H1 (cell line): ENCODE measurements at regions not wholly inside any gene's neighbourhood (a gene's known extent, or its start where the extent isn't known, plus 50 kb on each side); places are given as distances from the start of the nearest gene placed in this dataset.

ENCODE experiments used
- CTCF ChIA-PET: fragments of 300-600 bp; sonication (Branson Sonifier 250); formaldehyde crosslinking; loops from one replicate; lab custom pipeline; 2021; ENCODE audit not compliant: partially characterized antibody; lab: Charles Lee
- POLR2A ChIA-PET: fragments of 300-600 bp; sonication (Branson Sonifier 250); formaldehyde crosslinking; loops from one replicate; lab custom pipeline; 2021; ENCODE audit warnings: inconsistent platforms; ENCODE audit not compliant: partially characterized antibody; lab: Charles Lee
- DNase-seq, 2 experiments: peaks; one replicate each; pipeline versions ENCODE4 v3.0.0 to v3.0.0-alpha.2; 2010 to 2022; ENCODE audit warnings: low spot score in 2 of 2, low read depth in 1 of 2, mixed read lengths in 1 of 2
- FAIRE-seq: peaks from 2 replicates; lab custom pipeline; 2011; peaks lifted over from hg19 to GRCh38; lab: Jason Lieb, UNC
- H2AFZ ChIP-seq: 2 replicates; pipeline ENCODE4 v1.8.1; 2012; ENCODE audit warnings: low read length, inconsistent platforms
- H2AK5ac ChIP-seq: 2 replicates; pipeline ENCODE4 v1.6.1; 2013; ENCODE audit warnings: low read depth, low read length
- H2BK120ac ChIP-seq: replicated peaks from 2 replicates; pipeline ENCODE3; 2013; ENCODE audit warnings: low read depth, low read length, inconsistent platforms
- H2BK12ac ChIP-seq: 2 replicates; pipeline ENCODE4 v1.6.1; 2013; ENCODE audit warnings: low read depth, low read length
- H2BK15ac ChIP-seq: 2 replicates; pipeline ENCODE4 v1.6.1; 2013; ENCODE audit warnings: low read length
- H2BK20ac ChIP-seq: 2 replicates; pipeline ENCODE4 v1.6.1; 2013; ENCODE audit warnings: low read length
- H2BK5ac ChIP-seq: 2 replicates; pipeline ENCODE4 v1.6.1; 2013; ENCODE audit warnings: low read depth, low read length
- H3K14ac ChIP-seq: 2 replicates; pipeline ENCODE4 v1.6.1; 2013; ENCODE audit warnings: inconsistent platforms; ENCODE audit not compliant: insufficient read length
- H3K18ac ChIP-seq: 2 replicates; pipeline ENCODE4 v1.6.1; 2013; ENCODE audit warnings: low read length; ENCODE audit errors: extremely low read depth
- H3K23ac ChIP-seq: 2 replicates; pipeline ENCODE4 v1.6.1; 2013; ENCODE audit warnings: inconsistent platforms; ENCODE audit not compliant: insufficient read length
- H3K23me2 ChIP-seq: 2 replicates; pipeline ENCODE4 v1.6.1; 2013; ENCODE audit warnings: low read depth, low read length
- H3K27ac ChIP-seq: 2 replicates; pipeline ENCODE4 v1.6.1; 2011; ENCODE audit warnings: low read depth, low read length, inconsistent platforms
- H3K27me3 ChIP-seq, 4 experiments: replicated peaks in 1 of 4; 1 replicate in 1 of 4; 2 replicates in 3 of 4; pipeline versions ENCODE4 v1.6.1 to v1.8.1; 2011 to 2013; ENCODE audit warnings: low read length in 3 of 4, mild to moderate bottlenecking in 3 of 4, inconsistent platforms in 2 of 4, mixed read lengths in 2 of 4, moderate library complexity in 1 of 4; ENCODE audit not compliant: control insufficient read depth in 3 of 4, insufficient read depth in 3 of 4; ENCODE audit errors: extremely low read depth in 1 of 4
- H3K36me3 ChIP-seq, 4 experiments: 2 replicates each; pipeline versions ENCODE4 v1.6.1 to v1.8.1; 2011 to 2013; ENCODE audit warnings: mild to moderate bottlenecking in 4 of 4, low read length in 3 of 4, moderate library complexity in 2 of 4, control low read depth in 1 of 4, inconsistent platforms in 1 of 4; ENCODE audit not compliant: insufficient read depth in 4 of 4, control insufficient read depth in 2 of 4
- H3K4ac ChIP-seq: replicated peaks from 2 replicates; pipeline ENCODE3; 2013; ENCODE audit warnings: low read length, low read depth, mixed read lengths, inconsistent platforms; ENCODE audit not compliant: insufficient read length
- H3K4me1 ChIP-seq, 4 experiments: replicated peaks in 1 of 4; 1 replicate in 1 of 4; 2 replicates in 3 of 4; pipeline versions ENCODE4 v1.6.1 to v1.8.1; 2011 to 2013; ENCODE audit warnings: low read length in 3 of 4, inconsistent platforms in 2 of 4, mixed read lengths in 1 of 4; ENCODE audit not compliant: insufficient read depth in 4 of 4, control insufficient read depth in 3 of 4
- H3K4me2 ChIP-seq, 2 experiments: 2 replicates each; pipeline versions ENCODE4 v1.6.1 to v1.8.1; 2011 to 2013; ENCODE audit warnings: low read depth in 2 of 2, low read length in 2 of 2, control low read depth in 1 of 2, inconsistent platforms in 1 of 2, mild to moderate bottlenecking in 1 of 2; ENCODE audit not compliant: insufficient read depth in 1 of 2
- H3K4me3 ChIP-seq, 4 experiments: fragments of 200-600, 300-600 bp in 1 of 4; sonication (generic), shearing (Covaris generic), sonication (Bioruptor Twin) in 1 of 4; 2 replicates each; pipeline versions ENCODE4 v1.5.1 to v1.8.1; 2011 to 2016; ENCODE audit warnings: low read length in 4 of 4, low read depth in 3 of 4, control low read depth in 2 of 4, inconsistent platforms in 2 of 4, mild to moderate bottlenecking in 2 of 4, mixed read lengths in 1 of 4, moderate library complexity in 1 of 4; ENCODE audit not compliant: insufficient read depth in 2 of 4; ENCODE audit errors: extremely low read depth in 1 of 4
- H3K56ac ChIP-seq: replicated peaks from 2 replicates; pipeline ENCODE3; 2013; ENCODE audit warnings: low read depth, mild to moderate bottlenecking, mixed read lengths, low read length, inconsistent platforms; ENCODE audit not compliant: insufficient read length
- H3K79me1 ChIP-seq: 2 replicates; pipeline ENCODE4 v1.6.1; 2013; ENCODE audit warnings: low read depth, low read length, control low read depth
- H3K79me2 ChIP-seq, 2 experiments: 2 replicates each; pipeline versions ENCODE4 v1.6.1 to v1.8.1; 2012 to 2013; ENCODE audit warnings: low read length in 2 of 2, mild to moderate bottlenecking in 2 of 2, inconsistent platforms in 1 of 2; ENCODE audit not compliant: insufficient read depth in 2 of 2, control insufficient read depth in 1 of 2
- H3K9ac ChIP-seq, 4 experiments: replicated peaks in 1 of 4; 1 replicate in 1 of 4; 2 replicates in 3 of 4; pipeline versions ENCODE4 v1.6.1 to v1.8.1; 2011 to 2013; ENCODE audit warnings: low read depth in 3 of 4, low read length in 3 of 4, control low read depth in 2 of 4, mild to moderate bottlenecking in 2 of 4, moderate library complexity in 2 of 4, inconsistent platforms in 1 of 4; ENCODE audit errors: extremely low read depth in 1 of 4
- H3K9me3 ChIP-seq, 2 experiments: 2 replicates each; pipeline versions ENCODE4 v1.6.1 to v1.8.1; 2012 to 2013; ENCODE audit warnings: mild to moderate bottlenecking in 2 of 2, moderate library complexity in 2 of 2, control low read depth in 1 of 2, inconsistent platforms in 1 of 2, low read depth in 1 of 2, low read length in 1 of 2, mixed read lengths in 1 of 2; ENCODE audit not compliant: insufficient read depth in 2 of 2
- H4K20me1 ChIP-seq, 2 experiments: replicated peaks in 1 of 2; 2 replicates each; pipeline versions ENCODE3 to v1.8.1; 2011 to 2013; ENCODE audit warnings: inconsistent platforms in 2 of 2, low read length in 2 of 2, mild to moderate bottlenecking in 1 of 2; ENCODE audit not compliant: insufficient read depth in 2 of 2, control insufficient read depth in 1 of 2
- H4K5ac ChIP-seq: 2 replicates; pipeline ENCODE4 v1.6.1; 2013; ENCODE audit warnings: low read length, low read depth, mixed read lengths, inconsistent platforms; ENCODE audit not compliant: insufficient read length
- H4K8ac ChIP-seq: 2 replicates; pipeline ENCODE4 v1.8.0; 2013; ENCODE audit warnings: mild to moderate bottlenecking, moderate library complexity, low read length, inconsistent platforms; ENCODE audit not compliant: insufficient read depth; ENCODE audit errors: extremely low read depth
- H4K91ac ChIP-seq: replicated peaks from 2 replicates; pipeline ENCODE3; 2013; ENCODE audit warnings: low read length, mixed read lengths, inconsistent platforms; ENCODE audit not compliant: insufficient read length
- CBX8 ChIP-seq: fragments of 300-800, 300-1000 bp; sonication (generic); IDR thresholded peaks from 2 replicates; pipeline ENCODE4 v1.7.1; 2016; ENCODE audit warnings: low read depth, low read length, borderline replicate concordance
- CHD2 ChIP-seq: IDR thresholded peaks from 2 replicates; pipeline ENCODE4 v1.6.1; 2012; ENCODE audit warnings: low read length, improper control_type of control experiment
- GABPA ChIP-seq: IDR thresholded peaks from 2 replicates; pipeline ENCODE4 v1.6.1; 2011; ENCODE audit warnings: mild to moderate bottlenecking, low read length, moderate library complexity, borderline replicate concordance; ENCODE audit not compliant: insufficient read depth
- POLR2AphosphoS5 ChIP-seq: IDR thresholded peaks from 2 replicates; pipeline ENCODE4 v1.6.1; 2011; ENCODE audit warnings: low read depth, low read length
- RAD21 ChIP-seq, 2 experiments: IDR thresholded peaks in 1 of 2; conservative IDR thresholded peaks in 1 of 2; 2 replicates each; pipeline ENCODE4 v1.6.1; 2011; ENCODE audit warnings: low read depth in 2 of 2, low read length in 2 of 2, improper control_type of control experiment in 1 of 2, inconsistent platforms in 1 of 2, mild to moderate bottlenecking in 1 of 2, moderate library complexity in 1 of 2
- SIX5 ChIP-seq: IDR thresholded peaks from 2 replicates; pipeline ENCODE4 v1.6.1; 2011; ENCODE audit warnings: mild to moderate bottlenecking, low read depth, low read length
- SP2 ChIP-seq: IDR thresholded peaks from 2 replicates; pipeline ENCODE4 v1.6.1; 2012; ENCODE audit warnings: mild to moderate bottlenecking, low read length, inconsistent platforms
- WGBS, 2 experiments: shearing (Covaris generic) in 1 of 2; methylation state at CpG; one replicate each; pipeline versions ENCODE4 v1.1.6 to v1.1.7; 2013 to 2015; ENCODE audit warnings: low lambda C conversion rate in 2 of 2, mixed read lengths in 2 of 2, inconsistent platforms in 1 of 2, low coverage in 1 of 2, missing lambda C conversion rate in 1 of 2; ENCODE audit not compliant: insufficient replicate concordance in 2 of 2, insufficient coverage in 1 of 2, insufficient read length in 1 of 2; ENCODE audit errors: extremely low coverage in 1 of 2, missing lambda C conversion rate in 1 of 2; 5-methylcytosine and 5-hydroxymethylcytosine counted together
- TF ChIP-seq, protein P1 (sequence below): IDR thresholded peaks from 2 replicates; pipeline ENCODE4 v1.6.1; 2011; ENCODE audit warnings: low read length, improper control_type of control experiment
- TF ChIP-seq, protein P2 (sequence below): IDR thresholded peaks from 2 replicates; pipeline ENCODE4 v1.6.1; 2012; ENCODE audit warnings: inconsistent platforms

DNA sequence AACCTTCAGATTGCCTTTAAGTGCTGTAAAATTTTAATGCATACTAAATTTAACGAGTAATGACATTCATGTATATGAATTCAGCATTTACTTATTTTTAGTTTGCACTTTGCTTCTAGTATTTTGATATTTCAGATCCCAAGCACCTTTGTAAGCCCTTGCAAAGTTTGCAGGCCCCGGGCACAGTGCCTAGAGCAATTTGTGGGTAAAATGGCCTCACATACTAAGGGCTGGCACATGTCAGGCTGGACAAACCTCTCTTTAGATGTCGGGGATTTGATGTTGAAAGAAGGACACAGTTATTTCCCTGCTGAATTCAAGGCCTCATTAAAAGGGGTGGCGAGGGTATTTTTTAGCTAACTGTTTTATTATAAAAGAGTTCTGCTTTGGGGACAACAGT, 270.3 kb upstream of the HABP2 start:
- CTCF ChIA-PET = interaction anchor here (0.6 to 1.8 kb wide), 7 partner anchors 10 to 909 kb away, joined by 3 to 8 read pairs (median 4); partner anchors contain the start of gene ACSL5
- Histone ChIP-seq H3K79me1 (no peaks in the 10 kb centered on the region), H2BK20ac (no peak overlapping the region), H3K23me2 (no peaks in the 10 kb centered on the region), H4K20me1 (no peaks in the 10 kb centered on the region), H3K27ac (no peak overlapping the region), H2BK15ac (no peak overlapping the region), H3K27me3 (no peaks in the 10 kb centered on the region; a peak in 1 of 7 replicates), H3K14ac (no peak overlapping the region), H2BK5ac (no peak overlapping the region), H3K4ac (no peak overlapping the region), H4K8ac (no peak overlapping the region), H4K5ac (no peak overlapping the region), H2BK12ac (no peak overlapping the region), H3K56ac (no peak overlapping the region), H4K91ac (no peak overlapping the region), H3K9me3 (no peaks in the 10 kb centered on the region), H3K36me3 (no peaks in the 10 kb centered on the region), H3K23ac (no peak overlapping the region), H3K4me1 (no peaks in the 10 kb centered on the region), H3K4me2 (no peak overlapping the region), H3K18ac (no peak overlapping the region), H3K9ac (no peak overlapping the region), H2AFZ (no peak overlapping the region), H3K4me3 (no peak overlapping the region), H2BK120ac (no peak overlapping the region), H2AK5ac (no peak overlapping the region), H3K79me2 (no peaks in the 10 kb centered on the region)
- TF ChIP-seq SP2 (no peak), SIX5 (no peak), CHD2 (no peak), CBX8 (no peak), POLR2AphosphoS5 (no peak), GABPA (no peak), RAD21 (IDR thresholded peaks at IDR 0.05 in 1 of 2, conservative IDR thresholded peaks at IDR 0.05 in 1 of 2; ENCODE audit: low read depth in 2 of 2, low read length in 2 of 2) (no peak)
- TF ChIP-seq, protein P1, sequence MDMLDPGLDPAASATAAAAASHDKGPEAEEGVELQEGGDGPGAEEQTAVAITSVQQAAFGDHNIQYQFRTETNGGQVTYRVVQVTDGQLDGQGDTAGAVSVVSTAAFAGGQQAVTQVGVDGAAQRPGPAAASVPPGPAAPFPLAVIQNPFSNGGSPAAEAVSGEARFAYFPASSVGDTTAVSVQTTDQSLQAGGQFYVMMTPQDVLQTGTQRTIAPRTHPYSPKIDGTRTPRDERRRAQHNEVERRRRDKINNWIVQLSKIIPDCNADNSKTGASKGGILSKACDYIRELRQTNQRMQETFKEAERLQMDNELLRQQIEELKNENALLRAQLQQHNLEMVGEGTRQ = no peak
- TF ChIP-seq, protein P2, sequence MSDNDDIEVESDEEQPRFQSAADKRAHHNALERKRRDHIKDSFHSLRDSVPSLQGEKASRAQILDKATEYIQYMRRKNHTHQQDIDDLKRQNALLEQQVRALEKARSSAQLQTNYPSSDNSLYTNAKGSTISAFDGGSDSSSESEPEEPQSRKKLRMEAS = no peak
- no peak for FAIRE-seq
- no peak for DNase-seq
- POLR2A ChIA-PET = no interaction called here
- 89% methylated on average over 4 of the region's 4 CpGs; no CpG with 5 or more reads in 1 of the 2 experiments for WGBS, 2 experiments
